Panc1 (cell line): ENCODE measurements at regions not wholly inside any gene's neighbourhood (a gene's known extent, or its start where the extent isn't known, plus 50 kb on each side); places are given as distances from the start of the nearest gene placed in this dataset.

ENCODE experiments used
- ATAC-seq: fragments of 200-7000 bp; cut with Tn5 transposase; 2 replicates; pipeline ENCODE4 v1.9.1; 2020; ENCODE audit warnings: mild to moderate bottlenecking, moderate library complexity
- BruUV-seq: library from RNA; stranded (reverse); fragments of 400-500 nt; replicated peaks from 2 replicates; lab custom pipeline; 2021; lab: Mats Ljungman, UMichigan
- CTCF ChIA-PET: fragments of 300-600 bp; sonication (Branson Sonifier 250); formaldehyde crosslinking; loops from one replicate; lab custom pipeline; 2022; ENCODE audit warnings: antibody characterized with exemption; lab: Charles Lee
- POLR2A ChIA-PET: fragments of 300-600 bp; sonication (Branson Sonifier 250); formaldehyde crosslinking; loops from one replicate; lab custom pipeline; 2022; ENCODE audit warnings: antibody characterized with exemption; lab: Charles Lee
- DNase-seq: peaks from one replicate; pipeline ENCODE4 v3.0.0-alpha.2; 2010; ENCODE audit warnings: low read depth, low spot score
- H3K27ac ChIP-seq: 2 replicates; pipeline ENCODE4 v1.5.1; 2011; ENCODE audit warnings: mild to moderate bottlenecking, low read length, inconsistent platforms
- H3K27me3 ChIP-seq: fragments of 200-500 bp; sonication (Bioruptor generic); 2 replicates; pipeline ENCODE4 v1.6.0; 2014; ENCODE audit warnings: low read length, inconsistent platforms; ENCODE audit not compliant: control insufficient read depth, insufficient read depth
- H3K36me3 ChIP-seq: fragments of 200-500 bp; sonication (Bioruptor generic); 2 replicates; pipeline ENCODE4 v1.5.1; 2014; ENCODE audit warnings: inconsistent platforms, mild to moderate bottlenecking, low read length, moderate library complexity; ENCODE audit not compliant: control insufficient read depth, insufficient read depth
- H3K4me1 ChIP-seq: 2 replicates; pipeline ENCODE4 v1.5.1; 2011; ENCODE audit warnings: inconsistent platforms, mild to moderate bottlenecking, low read length, moderate library complexity; ENCODE audit not compliant: control insufficient read depth, insufficient read depth
- H3K4me3 ChIP-seq, 2 experiments: 2 replicates each; pipeline ENCODE4 v1.5.1; 2011 to 2012; ENCODE audit warnings: low read depth in 2 of 2, low read length in 2 of 2, mild to moderate bottlenecking in 2 of 2, inconsistent platforms in 1 of 2, moderate library complexity in 1 of 2
- H3K9me3 ChIP-seq: fragments of 200-500 bp; sonication (Bioruptor generic); 2 replicates; pipeline ENCODE4 v1.5.1; 2014; ENCODE audit warnings: low read depth, mild to moderate bottlenecking, inconsistent platforms, low read length, moderate library complexity; ENCODE audit not compliant: control insufficient read depth, insufficient read depth
- POLR2AphosphoS5 ChIP-seq: IDR thresholded peaks from 2 replicates; pipeline ENCODE4 v1.6.1; 2012; ENCODE audit warnings: mild to moderate bottlenecking, low read depth, low read length, moderate library complexity
- SIN3A ChIP-seq: IDR thresholded peaks from 2 replicates; pipeline ENCODE4 v1.6.1; 2012; ENCODE audit warnings: low read depth, mild to moderate bottlenecking, low read length, moderate library complexity, borderline replicate concordance; ENCODE audit not compliant: insufficient read depth
- TCF7L2 ChIP-seq: IDR thresholded peaks from 2 replicates; pipeline ENCODE4 v1.6.1; 2011; ENCODE audit warnings: mild to moderate bottlenecking, low read depth, low read length, inconsistent platforms
- in situ Hi-C: cut with HindIII; loops from 2 replicates; pipeline ENCODE4 v1.10.0; 2016; ENCODE audit warnings: low sequenced_read_pairs, low pct_unique_long_range_greater_than_20kb
- intact Hi-C: fragments of 100-400 bp; cut with micrococcal nuclease; formaldehyde crosslinking; loops from one replicate; pipeline ENCODE4 v1.10.0; 2022; ENCODE audit not compliant: unreplicated experiment
- TF ChIP-seq, protein P1 (sequence below): fragments of 450-650 bp; IDR thresholded peaks from 2 replicates; pipeline ENCODE4 v1.5.1; 2017; ENCODE audit warnings: mild to moderate bottlenecking
- TF ChIP-seq, protein P2 (sequence below), 2 experiments: IDR thresholded peaks; 2 replicates each; pipeline ENCODE4 v1.6.1; 2011 to 2012; ENCODE audit warnings: low read depth in 2 of 2, control low read depth in 1 of 2, low read length in 1 of 2, mild to moderate bottlenecking in 1 of 2, moderate library complexity in 1 of 2; ENCODE audit not compliant: insufficient read depth in 1 of 2

DNA sequence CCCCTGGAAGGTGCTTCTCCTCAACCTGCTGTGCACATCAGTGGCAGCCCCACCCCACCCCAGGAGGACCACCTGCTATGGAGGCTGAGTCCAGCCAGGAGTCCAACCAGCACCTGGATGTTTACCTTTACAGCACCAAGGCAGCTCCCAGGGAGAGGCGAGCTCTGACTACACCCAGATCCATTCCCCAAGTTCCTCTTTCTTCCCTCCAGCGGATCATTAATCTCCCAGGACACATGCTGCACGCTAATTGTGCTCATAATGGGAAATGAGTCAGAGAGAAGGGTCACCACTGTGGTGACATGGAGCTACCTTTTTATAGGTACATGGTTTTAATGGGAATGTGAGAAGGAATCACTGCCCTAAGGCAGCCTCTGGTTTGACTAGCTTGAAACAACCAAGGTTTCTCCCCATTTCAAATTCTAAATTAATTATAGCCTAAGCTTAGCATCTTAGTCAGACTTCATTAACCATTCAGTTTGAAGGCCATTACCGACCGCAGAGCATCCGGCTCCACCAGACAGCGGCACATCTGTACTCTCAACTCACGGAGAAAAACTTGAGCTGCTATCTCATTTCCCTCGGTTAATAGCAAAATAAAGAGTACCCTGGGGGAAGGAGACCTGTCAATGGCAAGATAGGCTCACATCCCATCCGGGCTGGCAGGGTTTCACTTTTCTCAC is 173.1 kb upstream of the GALNT2 start:
- Histone ChIP-seq H3K9me3 (no peaks in the 10 kb centered on the region), H3K4me1 (no peaks in the 10 kb centered on the region), H3K36me3 (no peaks in the 10 kb centered on the region), H3K4me3 (no peak overlapping the region), H3K27me3 (peaks cover 6% of the 10 kb centered on the region), H3K27ac (no peak overlapping the region)
- ATAC-seq (no peak), DNase-seq (no peak)
- in situ Hi-C loops (no loop called here), intact Hi-C loops (no loop called here)
- ChIA-PET CTCF (no interaction called here), POLR2A (no interaction called here)
- no TSS peak for BruUV-seq
- TF ChIP-seq TCF7L2 = no peak
- TF ChIP-seq, protein P1, sequence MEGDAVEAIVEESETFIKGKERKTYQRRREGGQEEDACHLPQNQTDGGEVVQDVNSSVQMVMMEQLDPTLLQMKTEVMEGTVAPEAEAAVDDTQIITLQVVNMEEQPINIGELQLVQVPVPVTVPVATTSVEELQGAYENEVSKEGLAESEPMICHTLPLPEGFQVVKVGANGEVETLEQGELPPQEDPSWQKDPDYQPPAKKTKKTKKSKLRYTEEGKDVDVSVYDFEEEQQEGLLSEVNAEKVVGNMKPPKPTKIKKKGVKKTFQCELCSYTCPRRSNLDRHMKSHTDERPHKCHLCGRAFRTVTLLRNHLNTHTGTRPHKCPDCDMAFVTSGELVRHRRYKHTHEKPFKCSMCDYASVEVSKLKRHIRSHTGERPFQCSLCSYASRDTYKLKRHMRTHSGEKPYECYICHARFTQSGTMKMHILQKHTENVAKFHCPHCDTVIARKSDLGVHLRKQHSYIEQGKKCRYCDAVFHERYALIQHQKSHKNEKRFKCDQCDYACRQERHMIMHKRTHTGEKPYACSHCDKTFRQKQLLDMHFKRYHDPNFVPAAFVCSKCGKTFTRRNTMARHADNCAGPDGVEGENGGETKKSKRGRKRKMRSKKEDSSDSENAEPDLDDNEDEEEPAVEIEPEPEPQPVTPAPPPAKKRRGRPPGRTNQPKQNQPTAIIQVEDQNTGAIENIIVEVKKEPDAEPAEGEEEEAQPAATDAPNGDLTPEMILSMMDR = no peak
- TF ChIP-seq, protein P2, sequence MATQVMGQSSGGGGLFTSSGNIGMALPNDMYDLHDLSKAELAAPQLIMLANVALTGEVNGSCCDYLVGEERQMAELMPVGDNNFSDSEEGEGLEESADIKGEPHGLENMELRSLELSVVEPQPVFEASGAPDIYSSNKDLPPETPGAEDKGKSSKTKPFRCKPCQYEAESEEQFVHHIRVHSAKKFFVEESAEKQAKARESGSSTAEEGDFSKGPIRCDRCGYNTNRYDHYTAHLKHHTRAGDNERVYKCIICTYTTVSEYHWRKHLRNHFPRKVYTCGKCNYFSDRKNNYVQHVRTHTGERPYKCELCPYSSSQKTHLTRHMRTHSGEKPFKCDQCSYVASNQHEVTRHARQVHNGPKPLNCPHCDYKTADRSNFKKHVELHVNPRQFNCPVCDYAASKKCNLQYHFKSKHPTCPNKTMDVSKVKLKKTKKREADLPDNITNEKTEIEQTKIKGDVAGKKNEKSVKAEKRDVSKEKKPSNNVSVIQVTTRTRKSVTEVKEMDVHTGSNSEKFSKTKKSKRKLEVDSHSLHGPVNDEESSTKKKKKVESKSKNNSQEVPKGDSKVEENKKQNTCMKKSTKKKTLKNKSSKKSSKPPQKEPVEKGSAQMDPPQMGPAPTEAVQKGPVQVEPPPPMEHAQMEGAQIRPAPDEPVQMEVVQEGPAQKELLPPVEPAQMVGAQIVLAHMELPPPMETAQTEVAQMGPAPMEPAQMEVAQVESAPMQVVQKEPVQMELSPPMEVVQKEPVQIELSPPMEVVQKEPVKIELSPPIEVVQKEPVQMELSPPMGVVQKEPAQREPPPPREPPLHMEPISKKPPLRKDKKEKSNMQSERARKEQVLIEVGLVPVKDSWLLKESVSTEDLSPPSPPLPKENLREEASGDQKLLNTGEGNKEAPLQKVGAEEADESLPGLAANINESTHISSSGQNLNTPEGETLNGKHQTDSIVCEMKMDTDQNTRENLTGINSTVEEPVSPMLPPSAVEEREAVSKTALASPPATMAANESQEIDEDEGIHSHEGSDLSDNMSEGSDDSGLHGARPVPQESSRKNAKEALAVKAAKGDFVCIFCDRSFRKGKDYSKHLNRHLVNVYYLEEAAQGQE (IDR thresholded peaks at IDR 0.05; ENCODE audit: insufficient read depth in 1 of 2, low read depth in 2 of 2, low read length in 1 of 2) = no peak
- TF ChIP-seq POLR2AphosphoS5 = no peak
- no peak for TF ChIP-seq SIN3A

- TF ChIP-seq, protein P1 = no peak
- TF ChIP-seq SIN3A (no peak), POLR2AphosphoS5 (no peak), TCF7L2 (no peak)
- TF ChIP-seq, protein P2 (IDR thresholded peaks at IDR 0.05; ENCODE audit: insufficient read depth in 1 of 2, low read depth in 2 of 2, low read length in 1 of 2) = no peak
- no peak for ATAC-seq
- Histone ChIP-seq H3K4me3 (no peak overlapping the region), H3K27me3 (peaks cover 6% of the 10 kb centered on the region), H3K36me3 (no peaks in the 10 kb centered on the region), H3K9me3 (no peaks in the 10 kb centered on the region), H3K27ac (no peak overlapping the region), H3K4me1 (no peaks in the 10 kb centered on the region)
- BruUV-seq = no TSS peak
- POLR2A ChIA-PET = no interaction called here
- in situ Hi-C loops = no loop called here
- CTCF ChIA-PET = no interaction called here
- intact Hi-C loops = no loop called here
- no peak for DNase-seq
Observed at GRCh38 chr1:229894532-229894931, 172.5 kb upstream of the GALNT2 start.
